HepG2 (cell line): ENCODE measurements at regions not wholly inside any gene's neighbourhood (a gene's known extent, or its start where the extent isn't known, plus 50 kb on each side); places are given as distances from the start of the nearest gene placed in this dataset.

ENCODE experiments used
- POLR2A ChIP-seq, 2 experiments: IDR thresholded peaks; 2 replicates each; pipeline ENCODE4 v1.6.1; 2011; ENCODE audit warnings: low read depth in 2 of 2, low read length in 2 of 2, mild to moderate bottlenecking in 1 of 2, moderate library complexity in 1 of 2; ENCODE audit not compliant: insufficient read depth in 1 of 2
- RELA ChIP-seq: sonication (generic); formaldehyde crosslinking; IDR thresholded peaks from 2 replicates; pipeline ENCODE4 v1.4.0; 2020; ENCODE audit warnings: missing genetic modification reagents
- ZNF549 ChIP-seq: sonication (generic); formaldehyde crosslinking; IDR thresholded peaks from 2 replicates; pipeline ENCODE4 v1.5.0; 2020; ENCODE audit warnings: missing genetic modification reagents
- ZSCAN22 ChIP-seq: sonication (generic); formaldehyde crosslinking; IDR thresholded peaks from 2 replicates; pipeline ENCODE4 v1.4.0; 2020; ENCODE audit warnings: mild to moderate bottlenecking, missing genetic modification reagents

DNA sequence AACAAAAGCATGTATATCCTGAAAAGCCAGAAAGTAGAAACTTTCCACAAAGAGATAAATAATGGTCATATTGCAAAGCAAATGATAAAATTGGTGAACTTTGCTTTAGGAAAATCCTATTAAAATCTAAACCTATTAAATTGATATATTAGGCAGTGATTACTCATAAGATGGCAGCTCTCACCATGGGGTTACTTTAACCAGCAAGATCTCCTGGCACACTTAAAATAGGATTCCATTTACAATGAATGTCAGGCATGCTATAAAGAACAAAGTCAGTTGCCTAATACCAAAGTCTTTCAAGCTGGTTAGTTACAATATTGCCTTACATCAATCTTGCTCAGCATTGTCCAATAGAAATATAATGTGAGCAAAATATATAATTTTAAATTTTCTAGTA lies 816.2 kb downstream of the BCL11A start:
- TF ChIP-seq RELA (CRISPR knock-in tag) (no peak), POLR2A (IDR thresholded peaks at IDR 0.05; ENCODE audit: insufficient read depth in 1 of 2, low read depth in 2 of 2, low read length in 2 of 2) (no peak), ZSCAN22 (CRISPR knock-in tag) (no peak), ZNF549 (CRISPR knock-in tag) (no peak)
